OCI-LY3 (cell line): ENCODE measurements at regions not wholly inside any gene's neighbourhood (a gene's known extent, or its start where the extent isn't known, plus 50 kb on each side); places are given as distances from the start of the nearest gene placed in this dataset.
A peak's percentile ranks its signal among the peaks of the same experiment; 100 is the strongest.
"Not testable (repeated sequence)": the region's sequence is repeated elsewhere in the genome, so short reads cannot be mapped to it uniquely, and the experiment has no call there.

Experiments
- H2AFZ ChIP-seq: fragments of 200-600, 300-600 bp; shearing (Covaris generic); 2 replicates; pipeline ENCODE4 v1.6.0; 2014; ENCODE audit warnings: antibody characterized with exemption, low read depth, low read length
- H3K27ac ChIP-seq: fragments of 200-600, 300-600 bp; sonication (generic); 2 replicates; pipeline ENCODE4 v1.5.1; 2014; ENCODE audit warnings: mild to moderate bottlenecking, low read length, moderate library complexity, mixed read lengths
- H3K27me3 ChIP-seq: fragments of 200-600, 300-600 bp; sonication (generic); 2 replicates; pipeline ENCODE4 v1.6.1; 2014; ENCODE audit warnings: low read depth, low read length, mixed read lengths
- H3K36me3 ChIP-seq: fragments of 200-600, 300-600 bp; sonication (generic); replicated peaks from 2 replicates; pipeline ENCODE3; 2014; ENCODE audit warnings: low read depth, low read length, mixed read lengths
- H3K4me1 ChIP-seq: fragments of 300-600, 200-600 bp; sonication (generic); 2 replicates; pipeline ENCODE4 v1.6.1; 2014; ENCODE audit warnings: low read length, mixed read lengths
- H3K4me2 ChIP-seq: fragments of 200-600, 300-600 bp; sonication (generic); 2 replicates; pipeline ENCODE4 v1.6.1; 2014; ENCODE audit warnings: low read length, mixed read lengths
- H3K4me3 ChIP-seq: fragments of 300-600, 200-600 bp; sonication (generic); 2 replicates; pipeline ENCODE4 v1.5.1; 2014; ENCODE audit warnings: antibody characterized with exemption, mild to moderate bottlenecking, low read length, moderate library complexity
- H3K79me2 ChIP-seq: fragments of 300-600, 200-600 bp; shearing (Covaris generic); 2 replicates; pipeline ENCODE4 v1.6.1; 2014; ENCODE audit warnings: mild to moderate bottlenecking, low read length, mixed read lengths
- H3K9ac ChIP-seq: fragments of 300-600, 200-600 bp; shearing (Covaris generic); 2 replicates; pipeline ENCODE4 v1.6.0; 2014; ENCODE audit warnings: mild to moderate bottlenecking, low read length, moderate library complexity
- H3K9me3 ChIP-seq: fragments of 200-600, 300-600 bp; shearing (Covaris generic); 2 replicates; pipeline ENCODE4 v1.6.1; 2014; ENCODE audit warnings: low read length, mixed read lengths; ENCODE audit not compliant: insufficient read depth
- H4K20me1 ChIP-seq: fragments of 200-600, 300-600 bp; sonication (generic); 2 replicates; pipeline ENCODE4 v1.6.1; 2016; ENCODE audit warnings: low read length, mixed read lengths; ENCODE audit not compliant: insufficient read depth
- EZH2phosphoT487 ChIP-seq: fragments of 200-600 bp; shearing (Covaris generic); IDR thresholded peaks from 2 replicates; pipeline ENCODE4 v1.6.1; 2018; ENCODE audit warnings: antibody characterized with exemption, mixed run types, low read depth
- TF ChIP-seq, protein P1 (sequence below): fragments of 200-600, 300-600 bp; sonication (generic); IDR thresholded peaks from 2 replicates; pipeline ENCODE4 v1.5.1; 2014; ENCODE audit warnings: antibody characterized with exemption, low read length, low read depth

DNA sequence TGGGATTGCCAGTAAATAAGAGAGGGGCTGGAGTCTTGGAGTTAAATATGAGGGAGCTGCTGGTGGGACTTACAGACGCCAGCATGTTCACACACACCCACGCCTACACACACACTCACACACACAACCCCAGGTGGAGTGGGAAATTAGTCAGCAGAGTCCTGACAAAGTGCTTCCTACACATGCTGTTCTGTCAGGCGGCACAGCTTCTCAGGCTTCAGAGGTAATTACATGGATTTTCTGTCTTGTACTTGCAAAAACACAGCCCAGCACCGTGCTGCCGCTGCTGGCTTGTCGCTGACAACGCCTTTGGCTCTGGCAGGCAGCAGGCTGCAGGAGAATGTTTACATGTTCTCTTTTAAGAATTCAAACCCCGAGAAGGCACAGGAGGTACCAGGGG lies 1186.3 kb upstream of the CELF4 start:
- peak overlapping the region; percentile 81 for H2AFZ ChIP-seq
- no peaks in the 10 kb centered on the region for H3K79me2 ChIP-seq
- no peaks in the 10 kb centered on the region for H3K27me3 ChIP-seq

GRCh38 chr18:38751211-38751610 lies 1185.6 kb upstream of the CELF4 start:
- TF ChIP-seq, protein P1, sequence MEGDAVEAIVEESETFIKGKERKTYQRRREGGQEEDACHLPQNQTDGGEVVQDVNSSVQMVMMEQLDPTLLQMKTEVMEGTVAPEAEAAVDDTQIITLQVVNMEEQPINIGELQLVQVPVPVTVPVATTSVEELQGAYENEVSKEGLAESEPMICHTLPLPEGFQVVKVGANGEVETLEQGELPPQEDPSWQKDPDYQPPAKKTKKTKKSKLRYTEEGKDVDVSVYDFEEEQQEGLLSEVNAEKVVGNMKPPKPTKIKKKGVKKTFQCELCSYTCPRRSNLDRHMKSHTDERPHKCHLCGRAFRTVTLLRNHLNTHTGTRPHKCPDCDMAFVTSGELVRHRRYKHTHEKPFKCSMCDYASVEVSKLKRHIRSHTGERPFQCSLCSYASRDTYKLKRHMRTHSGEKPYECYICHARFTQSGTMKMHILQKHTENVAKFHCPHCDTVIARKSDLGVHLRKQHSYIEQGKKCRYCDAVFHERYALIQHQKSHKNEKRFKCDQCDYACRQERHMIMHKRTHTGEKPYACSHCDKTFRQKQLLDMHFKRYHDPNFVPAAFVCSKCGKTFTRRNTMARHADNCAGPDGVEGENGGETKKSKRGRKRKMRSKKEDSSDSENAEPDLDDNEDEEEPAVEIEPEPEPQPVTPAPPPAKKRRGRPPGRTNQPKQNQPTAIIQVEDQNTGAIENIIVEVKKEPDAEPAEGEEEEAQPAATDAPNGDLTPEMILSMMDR: no peak
- TF ChIP-seq EZH2phosphoT487: no peak
- H3K27ac ChIP-seq: no peak overlapping the region
- peaks cover 33% of the 10 kb centered on the region for H3K4me1 ChIP-seq
- H3K36me3 ChIP-seq: no peaks in the 10 kb centered on the region
- no peak overlapping the region for H3K9ac ChIP-seq
- H4K20me1 ChIP-seq: no peaks in the 10 kb centered on the region
- no peaks in the 10 kb centered on the region for H3K79me2 ChIP-seq
- peak overlapping the region; percentile 81; the same call in 1 of the 2 replicates for H2AFZ ChIP-seq
- peak overlapping the region; percentile 61; the same call in 1 of the 2 replicates for H3K4me2 ChIP-seq
- H3K27me3 ChIP-seq: no peaks in the 10 kb centered on the region
- H3K4me3 ChIP-seq: no peak overlapping the region
- peaks cover 2% of the 10 kb centered on the region; the same call in 1 of the 2 replicates for H3K9me3 ChIP-seq

More for the DNA sequence above, 1186.3 kb upstream of the CELF4 start:
- Histone ChIP-seq H3K4me1 (peaks cover 28% of the 10 kb centered on the region), H3K9ac (peak overlapping the region; percentile 8; the same call in 1 of the 2 replicates), H4K20me1 (no peaks in the 10 kb centered on the region), H3K4me2 (peak overlapping the region; percentile 61), H3K36me3 (no peaks in the 10 kb centered on the region), H3K27ac (no peak overlapping the region), H3K9me3 (no peaks in the 10 kb centered on the region), H3K4me3 (peak overlapping the region; percentile 26)
- TF ChIP-seq, protein P1: no peak
- TF ChIP-seq EZH2phosphoT487: no peak

GRCh38 chr18:38750751-38751150 lies 1185.2 kb upstream of the CELF4 start:
- H3K27ac ChIP-seq: no peak overlapping the region
- H2AFZ ChIP-seq: no peak overlapping the region
- H3K36me3 ChIP-seq: no peaks in the 10 kb centered on the region
- no peaks in the 10 kb centered on the region for H3K27me3 ChIP-seq
- no peak overlapping the region for H3K9ac ChIP-seq
- no peaks in the 10 kb centered on the region for H4K20me1 ChIP-seq
- peaks cover 33% of the 10 kb centered on the region for H3K4me1 ChIP-seq
- no peaks in the 10 kb centered on the region for H3K79me2 ChIP-seq
- TF ChIP-seq EZH2phosphoT487: no peak
- TF ChIP-seq, protein P1: no peak
- peaks cover 2% of the 10 kb centered on the region; the same call in 1 of the 2 replicates for H3K9me3 ChIP-seq
- H3K4me2 ChIP-seq: no peak overlapping the region
- H3K4me3 ChIP-seq: no peak overlapping the region

GRCh38 chr18:38747153-38747552 lies 1181.6 kb upstream of the CELF4 start:
- peak overlapping the region; percentile 28; the same call in 1 of the 2 replicates for H3K4me2 ChIP-seq
- H3K36me3 ChIP-seq: no peaks in the 10 kb centered on the region
- TF ChIP-seq, protein P1: no peak
- no peak for TF ChIP-seq EZH2phosphoT487

DNA sequence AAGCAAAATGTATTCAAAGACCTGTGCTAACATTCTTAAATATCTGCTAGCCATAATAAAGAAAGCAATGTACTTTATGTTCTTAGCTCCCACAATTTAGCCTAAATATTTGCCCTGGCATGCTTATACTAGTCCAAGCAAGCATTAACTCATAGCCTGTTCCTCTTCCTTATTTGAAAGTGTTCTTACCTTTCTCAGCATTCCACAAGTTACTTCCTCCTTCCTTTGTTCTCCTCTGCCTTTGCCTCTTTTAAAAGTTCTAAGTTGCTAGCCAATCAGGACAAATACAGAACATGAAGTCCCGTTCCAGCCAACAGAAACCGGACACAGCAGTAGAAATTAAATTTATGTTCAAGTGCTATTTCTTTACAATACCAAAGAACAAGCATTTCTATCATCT lies 1154.6 kb upstream of the CELF4 start:
- H3K79me2 ChIP-seq, H3K36me3 ChIP-seq, H3K9me3 ChIP-seq, H4K20me1 ChIP-seq, H3K4me2 ChIP-seq, H3K4me3 ChIP-seq, H3K27ac ChIP-seq, H3K27me3 ChIP-seq, H2AFZ ChIP-seq, H3K4me1 ChIP-seq, H3K9ac ChIP-seq: not testable (repeated sequence)

More at GRCh38 chr18:38747153-38747552, 1181.6 kb upstream of the CELF4 start:
- Histone ChIP-seq H4K20me1 (no peaks in the 10 kb centered on the region), H3K27ac (no peak overlapping the region), H3K9ac (no peak overlapping the region), H3K9me3 (peaks cover 2% of the 10 kb centered on the region; the same call in 1 of the 2 replicates), H3K27me3 (no peaks in the 10 kb centered on the region), H3K4me1 (peaks cover 26% of the 10 kb centered on the region), H3K79me2 (no peaks in the 10 kb centered on the region), H2AFZ (no peak overlapping the region), H3K4me3 (no peak overlapping the region)
